ENCODE measurements at regions not wholly inside any gene's neighbourhood (a gene's known extent, or its start where the extent isn't known, plus 50 kb on each side); places are given as distances from the start of the nearest gene placed in this dataset.

DNA sequence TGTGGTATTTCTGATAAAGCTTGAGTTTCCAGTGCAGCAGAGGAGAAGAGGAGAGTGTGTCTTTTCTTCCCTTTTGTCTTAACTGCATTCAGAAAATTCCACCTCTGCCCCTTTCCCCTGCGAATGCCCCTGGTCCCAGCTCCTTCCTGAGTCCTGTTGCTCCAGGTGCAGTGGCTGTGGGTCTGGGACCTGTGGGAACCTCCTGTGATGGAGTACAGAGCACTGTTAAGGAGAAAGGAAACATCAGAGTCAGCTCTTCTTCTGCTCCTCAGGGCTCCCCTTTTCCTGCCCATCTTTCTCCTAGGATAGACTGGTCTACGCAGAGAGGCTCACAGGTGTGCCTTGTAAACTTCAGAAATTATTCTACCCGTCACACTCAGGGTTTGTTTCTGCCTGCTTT is 165.8 kb upstream of the ROPN1 start:
- Histone ChIP-seq H3K9me3 (no peaks in the 10 kb centered on the region), H3K4me1 (ENCODE audit: insufficient read depth) (no peaks in the 10 kb centered on the region), H3K36me3 (no peaks in the 10 kb centered on the region), H3K4me3 (no peak overlapping the region), H3K27ac (no peak overlapping the region), H3K27me3 (no peaks in the 10 kb centered on the region)
- DNase-seq, result no peak
- no peak for TF ChIP-seq EP300 (IDR thresholded peaks at IDR 0.05)
- no peak for TF ChIP-seq POLR2A (IDR thresholded peaks at IDR 0.05)
- TF ChIP-seq, protein P1, sequence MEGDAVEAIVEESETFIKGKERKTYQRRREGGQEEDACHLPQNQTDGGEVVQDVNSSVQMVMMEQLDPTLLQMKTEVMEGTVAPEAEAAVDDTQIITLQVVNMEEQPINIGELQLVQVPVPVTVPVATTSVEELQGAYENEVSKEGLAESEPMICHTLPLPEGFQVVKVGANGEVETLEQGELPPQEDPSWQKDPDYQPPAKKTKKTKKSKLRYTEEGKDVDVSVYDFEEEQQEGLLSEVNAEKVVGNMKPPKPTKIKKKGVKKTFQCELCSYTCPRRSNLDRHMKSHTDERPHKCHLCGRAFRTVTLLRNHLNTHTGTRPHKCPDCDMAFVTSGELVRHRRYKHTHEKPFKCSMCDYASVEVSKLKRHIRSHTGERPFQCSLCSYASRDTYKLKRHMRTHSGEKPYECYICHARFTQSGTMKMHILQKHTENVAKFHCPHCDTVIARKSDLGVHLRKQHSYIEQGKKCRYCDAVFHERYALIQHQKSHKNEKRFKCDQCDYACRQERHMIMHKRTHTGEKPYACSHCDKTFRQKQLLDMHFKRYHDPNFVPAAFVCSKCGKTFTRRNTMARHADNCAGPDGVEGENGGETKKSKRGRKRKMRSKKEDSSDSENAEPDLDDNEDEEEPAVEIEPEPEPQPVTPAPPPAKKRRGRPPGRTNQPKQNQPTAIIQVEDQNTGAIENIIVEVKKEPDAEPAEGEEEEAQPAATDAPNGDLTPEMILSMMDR (IDR thresholded peaks at IDR 0.05), result no peak
- intact Hi-C loops (cut with DNase I), result no loop called here
- WGBS, 3 donors, result 54 to 58% (median 54%) methylated on average over 3 of the region's 3 CpGs

DNA sequence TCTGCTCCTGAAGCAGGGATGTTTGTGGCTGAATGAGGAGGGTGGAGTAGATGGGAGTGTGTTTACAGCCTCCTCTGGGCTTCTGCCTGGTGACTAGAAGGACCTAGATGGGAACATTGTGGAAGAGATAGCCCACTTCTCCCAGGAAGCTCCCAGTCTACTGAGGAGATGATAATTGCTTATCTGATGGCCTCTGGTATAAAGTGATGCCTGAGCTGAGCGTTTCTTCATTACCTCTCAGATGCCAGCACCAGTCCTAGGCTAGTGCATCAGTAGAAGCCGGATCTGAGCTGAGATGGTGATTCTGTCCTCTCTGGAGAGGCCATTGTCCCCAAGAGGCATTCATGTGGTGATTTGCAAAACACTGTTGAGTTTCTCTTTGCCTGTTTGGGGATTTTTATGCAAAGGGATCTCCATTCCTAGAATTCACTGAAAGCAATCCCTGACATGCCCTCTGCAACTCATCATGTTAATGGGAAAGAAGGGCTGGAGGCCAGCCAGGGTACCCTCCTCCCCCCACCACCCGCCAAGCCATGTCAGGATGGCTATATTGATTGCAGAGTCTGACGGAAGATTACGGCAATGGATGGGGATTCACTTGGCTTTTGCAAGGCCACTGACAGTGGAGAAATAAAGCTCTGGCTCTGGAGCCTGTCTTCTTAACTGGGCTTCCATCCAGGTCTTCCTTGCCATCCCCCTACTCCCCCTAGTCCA is 166.4 kb upstream of the ROPN1 start:
- no peak for TF ChIP-seq POLR2A (IDR thresholded peaks at IDR 0.05)
- TF ChIP-seq EP300 (IDR thresholded peaks at IDR 0.05), result no peak
- TF ChIP-seq, protein P1 (IDR thresholded peaks at IDR 0.05), result no peak
- 52 to 71% (median 70%) methylated on average over 5 of the region's 5 CpGs for WGBS, 3 donors
- DNase-seq, result no peak
- Histone ChIP-seq H3K36me3 (no peaks in the 10 kb centered on the region), H3K9me3 (no peaks in the 10 kb centered on the region), H3K4me1 (ENCODE audit: insufficient read depth) (no peaks in the 10 kb centered on the region), H3K27ac (no peak overlapping the region), H3K27me3 (no peaks in the 10 kb centered on the region), H3K4me3 (no peak overlapping the region)
- intact Hi-C loops (cut with DNase I), result no loop called here

DNA sequence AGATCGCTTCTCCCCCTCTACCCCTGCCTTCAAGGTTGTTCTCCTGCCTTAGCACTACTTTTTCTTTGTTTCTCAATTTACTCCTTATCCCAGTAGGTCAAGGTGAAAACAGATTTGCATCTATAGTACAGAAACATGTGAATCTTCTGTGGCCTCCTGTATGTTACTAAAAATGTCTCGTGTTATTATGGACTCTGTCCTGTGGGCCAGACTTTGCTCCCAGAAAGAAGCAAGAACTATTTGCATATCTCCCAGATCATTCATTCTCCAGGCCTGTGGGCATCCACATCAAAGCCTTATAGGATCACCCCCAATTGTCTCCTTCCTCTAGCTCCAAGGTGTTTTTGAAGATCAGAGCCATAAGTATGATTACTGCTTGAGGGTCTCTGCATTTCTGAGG is 169.5 kb upstream of the ROPN1 start:
- intact Hi-C loops (cut with DNase I), result no loop called here
- TF ChIP-seq, protein P1 (IDR thresholded peaks at IDR 0.05), result no peak
- TF ChIP-seq POLR2A (IDR thresholded peaks at IDR 0.05) (no peak), EP300 (IDR thresholded peaks at IDR 0.05) (no peak)
- Histone ChIP-seq H3K4me3 (no peak overlapping the region), H3K36me3 (no peaks in the 10 kb centered on the region), H3K9me3 (no peaks in the 10 kb centered on the region), H3K27me3 (no peaks in the 10 kb centered on the region), H3K27ac (no peak overlapping the region), H3K4me1 (ENCODE audit: insufficient read depth) (no peaks in the 10 kb centered on the region)
- no peak for DNase-seq
- 73 to 82% (median 80%) methylated on average over 2 of the region's 2 CpGs for WGBS, 3 donors

DNA sequence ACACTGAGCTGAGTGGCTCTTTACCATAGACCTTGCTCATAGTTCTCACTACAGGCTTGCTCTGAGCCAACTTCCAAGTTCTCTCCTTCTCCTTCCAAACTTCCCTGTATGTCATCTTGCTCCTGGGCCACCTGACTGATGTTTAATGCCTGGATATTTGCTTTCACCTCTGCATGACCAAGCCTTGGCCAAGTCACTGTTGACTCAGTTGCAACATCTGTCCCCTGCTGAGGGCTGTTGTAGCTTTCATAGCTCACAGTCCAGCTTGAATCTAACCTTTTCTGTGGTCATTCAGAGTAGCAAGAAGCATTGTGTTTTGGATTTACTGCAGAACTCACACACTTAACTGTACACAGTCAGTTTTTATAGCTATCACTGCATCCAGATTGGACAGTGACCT is 171.8 kb upstream of the ROPN1 start:
- no peaks in the 10 kb centered on the region for H3K27me3 ChIP-seq
- no peaks in the 10 kb centered on the region for H3K36me3 ChIP-seq
- no peak overlapping the region for H3K27ac ChIP-seq
- DNase-seq, result no peak
- no peaks in the 10 kb centered on the region for H3K9me3 ChIP-seq
- no peak overlapping the region for H3K4me3 ChIP-seq
- intact Hi-C loops (cut with DNase I), result no loop called here
- TF ChIP-seq POLR2A (IDR thresholded peaks at IDR 0.05) (no peak), EP300 (IDR thresholded peaks at IDR 0.05) (no peak)
- H3K4me1 ChIP-seq (ENCODE audit: insufficient read depth), result no peaks in the 10 kb centered on the region

DNA sequence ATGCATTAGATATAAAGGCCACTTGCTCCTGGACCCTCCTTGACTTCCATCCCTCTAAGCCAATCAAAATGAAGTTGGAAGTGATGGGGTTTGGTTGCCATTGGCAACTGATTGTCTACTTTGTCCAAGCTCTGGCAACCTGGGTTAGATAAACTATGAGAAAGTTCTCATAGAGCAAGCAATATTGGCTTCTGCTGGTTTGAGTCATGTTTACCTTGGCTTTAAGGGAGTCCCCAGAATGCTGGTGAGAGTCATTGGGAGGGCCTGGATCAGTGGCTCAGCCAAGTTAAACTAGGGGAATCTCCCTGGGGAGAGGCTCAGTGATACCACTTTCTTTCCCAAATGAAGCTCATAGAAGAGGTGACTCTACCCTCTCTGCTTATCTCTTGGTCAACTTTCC is 176.3 kb upstream of the ROPN1 start:
- TF ChIP-seq EP300 (IDR thresholded peaks at IDR 0.05), result no peak
- TF ChIP-seq, protein P1 (IDR thresholded peaks at IDR 0.05), result no peak
- no peaks in the 10 kb centered on the region for H3K36me3 ChIP-seq
- intact Hi-C loops (cut with DNase I), result no loop called here
- H3K27me3 ChIP-seq, result no peaks in the 10 kb centered on the region
- no peak overlapping the region for H3K27ac ChIP-seq
- H3K4me1 ChIP-seq (ENCODE audit: insufficient read depth), result no peaks in the 10 kb centered on the region
- H3K4me3 ChIP-seq, result no peak overlapping the region
- DNase-seq, result no peak
- H3K9me3 ChIP-seq, result no peaks in the 10 kb centered on the region
